SIG-M5 treated with dmso at 0.1 percent for 504 hours (cell line): ENCODE measurements at regions not wholly inside any gene's neighbourhood (a gene's known extent, or its start where the extent isn't known, plus 50 kb on each side); places are given as distances from the start of the nearest gene placed in this dataset.
A peak's percentile ranks its signal among the peaks of the same experiment; 100 is the strongest.
"Not testable (repeated sequence)": the region's sequence is repeated elsewhere in the genome, so short reads cannot be mapped to it uniquely, and the experiment has no call there.

Experiments
- DNase-seq: peaks from one replicate; lab custom pipeline; 2025; ENCODE audit not compliant: unreplicated experiment; lab: John Stamatoyannopoulos, UW

DNA sequence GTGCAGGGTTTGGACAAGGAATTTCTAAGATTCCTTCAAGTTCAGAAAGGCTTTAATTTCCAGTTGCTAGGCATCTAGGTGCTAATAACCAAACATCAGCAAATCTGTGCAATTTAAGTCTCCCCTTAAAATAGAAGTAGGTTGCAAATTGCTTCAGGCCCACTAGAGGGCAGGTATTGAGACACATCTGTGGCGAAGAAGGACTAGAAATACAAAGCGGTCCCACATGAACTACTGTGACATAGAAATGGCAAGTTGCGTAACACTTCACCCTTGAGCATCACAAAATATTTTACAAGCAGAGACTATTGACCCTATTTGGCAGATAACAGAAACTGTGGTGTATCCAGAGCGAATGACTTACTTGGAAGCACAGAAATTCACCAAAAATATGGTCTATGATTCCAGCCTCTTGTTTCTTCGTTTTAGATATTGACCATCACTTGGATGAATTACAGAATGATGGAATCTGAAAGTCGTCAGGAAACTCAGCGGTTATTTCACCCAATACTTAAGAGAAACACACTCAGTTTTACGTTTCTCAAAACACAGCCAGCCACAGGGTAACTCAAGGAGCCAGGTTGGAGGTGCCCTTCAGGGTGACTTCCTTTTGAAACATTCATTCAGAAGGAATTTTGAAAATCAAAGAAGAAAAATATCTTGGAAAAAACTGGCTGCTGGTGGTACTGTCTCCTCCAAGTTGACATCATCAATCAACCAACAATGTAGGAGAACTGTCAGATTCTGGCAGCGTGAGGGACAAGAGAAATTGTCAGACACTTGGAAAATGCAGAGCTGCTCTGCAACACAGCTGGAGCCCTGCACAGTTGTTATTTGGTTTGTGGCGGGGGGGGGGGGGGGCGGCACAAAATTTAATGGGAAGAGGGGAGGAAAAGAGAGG is 256.3 kb upstream of the MINDY3 start:
- peak; percentile 42 for DNase-seq

DNA sequence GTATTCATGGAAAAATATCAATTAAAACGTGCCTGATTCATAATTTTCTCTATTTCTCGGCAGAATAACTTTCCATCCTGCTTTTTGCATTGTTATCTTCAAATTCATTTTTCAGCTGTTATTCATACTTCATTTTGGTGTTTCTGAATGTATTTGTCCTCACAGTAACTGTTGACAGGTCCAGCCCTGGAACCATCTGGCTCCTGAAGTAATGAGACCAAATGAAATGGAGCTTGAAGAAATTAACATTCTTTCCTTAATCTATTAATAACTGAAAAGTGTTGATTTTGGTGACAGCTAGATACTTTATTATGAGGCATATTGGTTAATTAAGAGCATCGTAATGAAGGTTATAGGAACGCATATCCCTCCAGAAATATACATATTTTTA is 257.0 kb upstream of the MINDY3 start:
- DNase-seq: no peak

DNA sequence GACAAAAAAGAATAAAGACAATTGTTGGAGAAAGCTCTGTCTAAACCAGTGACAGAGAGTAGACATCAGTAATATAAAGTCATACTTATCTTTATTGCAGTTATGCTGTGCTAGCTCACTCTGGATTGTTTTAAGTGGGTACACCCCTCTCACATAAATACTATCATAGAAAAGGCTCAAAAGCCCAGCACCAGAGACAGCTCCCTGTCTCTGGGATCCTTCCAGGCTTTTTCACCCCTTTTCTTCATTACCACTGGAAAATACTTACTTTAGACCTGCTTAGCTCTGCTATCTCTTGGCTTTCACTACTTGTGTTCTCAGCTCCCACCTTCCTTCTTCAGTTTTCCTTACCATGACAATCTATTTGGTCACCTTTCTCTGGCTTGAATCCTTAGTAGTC is 259.1 kb upstream of the MINDY3 start:
- DNase-seq: no peak

DNA sequence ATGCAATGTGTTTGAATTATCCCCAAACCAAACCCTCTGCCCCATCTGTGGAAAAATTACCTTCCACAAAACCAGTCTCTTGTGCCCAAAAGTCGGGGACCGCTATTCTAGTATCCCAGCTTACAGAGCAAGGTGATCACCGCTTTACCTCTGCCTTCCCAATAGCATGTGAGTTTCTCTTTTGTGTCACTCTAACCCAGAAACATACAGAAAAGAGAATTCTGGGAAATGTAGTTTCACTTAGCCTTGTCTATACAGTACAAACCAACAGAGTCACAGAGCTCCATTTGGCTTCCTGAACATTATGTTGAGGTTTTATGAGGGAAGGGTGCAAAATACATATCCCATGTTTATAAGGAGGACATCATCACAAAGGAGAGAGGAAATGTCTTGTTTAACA is 260.3 kb upstream of the MINDY3 start:
- no peak for DNase-seq

DNA sequence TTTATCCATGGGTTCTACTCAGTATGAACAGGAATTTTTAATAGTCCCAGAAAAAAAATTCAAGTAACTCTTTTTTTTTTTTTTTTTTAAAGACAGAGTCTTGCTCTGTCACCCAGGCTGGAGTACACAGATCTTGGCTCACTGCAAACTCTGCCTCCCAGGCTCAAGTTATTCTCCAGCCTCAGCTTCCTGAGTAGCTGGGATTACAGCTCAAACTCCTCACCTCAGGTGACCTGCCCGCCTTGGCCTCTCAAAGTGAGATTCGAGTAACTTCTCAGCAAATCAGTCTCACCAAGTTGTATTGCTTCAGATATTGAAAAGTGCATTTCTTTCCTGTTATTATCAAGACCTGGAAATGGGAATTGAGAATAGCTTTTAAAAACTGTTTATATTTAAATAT is 281.2 kb upstream of the MINDY3 start:
- DNase-seq: no peak

DNA sequence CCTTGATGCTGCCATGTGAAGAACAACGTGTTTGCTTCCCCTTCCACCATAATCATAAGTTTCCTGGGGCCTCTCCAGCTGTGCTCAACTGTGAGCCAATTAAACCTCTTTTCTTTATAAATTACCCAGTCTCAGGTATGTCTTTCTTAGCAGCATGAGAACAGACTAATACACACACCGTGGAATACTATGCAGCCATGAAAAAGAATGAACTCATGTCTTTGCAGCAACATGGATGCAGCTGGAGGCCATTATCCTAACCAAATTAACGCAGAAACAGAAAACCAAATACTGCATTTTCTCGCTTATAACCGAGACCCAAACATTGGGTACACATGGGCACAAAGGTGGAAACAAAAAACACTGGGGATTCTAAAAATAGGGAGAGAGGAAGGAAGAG is 286.7 kb upstream of the MINDY3 start:
- DNase-seq: no peak

DNA sequence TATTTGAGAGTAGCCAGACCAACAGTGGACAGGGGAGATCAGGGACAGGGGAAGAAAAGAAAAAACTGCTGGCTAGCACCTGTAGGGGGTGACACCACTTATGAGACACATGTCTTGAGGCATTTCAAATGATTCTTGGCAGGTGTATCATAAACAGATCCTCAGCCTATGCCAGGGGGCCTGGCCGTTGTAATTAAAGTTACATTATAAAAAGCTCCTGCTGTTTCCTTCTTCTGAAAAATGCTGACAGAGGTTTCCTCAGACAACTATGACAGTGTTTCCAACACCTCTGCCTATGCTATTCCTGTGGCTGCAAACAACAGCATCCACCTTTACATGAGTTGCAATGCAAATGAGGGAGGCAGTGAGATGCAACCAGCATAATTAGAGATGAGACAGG is 281.0 kb upstream of the PTER start:
- no peak for DNase-seq

DNA sequence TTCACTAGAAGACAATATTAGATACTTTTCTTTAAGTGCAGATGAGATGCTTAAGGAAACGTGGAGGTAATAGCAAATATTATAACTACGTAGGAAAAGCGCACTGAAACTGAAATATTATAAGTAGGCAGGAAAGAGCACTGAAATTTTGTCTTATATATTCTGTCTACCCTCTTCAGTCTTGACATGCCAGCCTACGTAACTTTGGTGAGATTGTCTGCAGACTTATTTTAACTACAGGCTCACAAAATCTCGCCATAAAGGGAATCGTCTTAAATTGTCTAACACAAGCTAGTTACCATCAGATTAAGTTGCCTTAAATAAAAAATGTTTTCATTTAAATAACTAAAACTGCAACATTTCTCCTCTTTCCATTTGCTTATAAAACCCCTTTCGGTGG is 280.1 kb upstream of the PTER start:
- no peak for DNase-seq

DNA sequence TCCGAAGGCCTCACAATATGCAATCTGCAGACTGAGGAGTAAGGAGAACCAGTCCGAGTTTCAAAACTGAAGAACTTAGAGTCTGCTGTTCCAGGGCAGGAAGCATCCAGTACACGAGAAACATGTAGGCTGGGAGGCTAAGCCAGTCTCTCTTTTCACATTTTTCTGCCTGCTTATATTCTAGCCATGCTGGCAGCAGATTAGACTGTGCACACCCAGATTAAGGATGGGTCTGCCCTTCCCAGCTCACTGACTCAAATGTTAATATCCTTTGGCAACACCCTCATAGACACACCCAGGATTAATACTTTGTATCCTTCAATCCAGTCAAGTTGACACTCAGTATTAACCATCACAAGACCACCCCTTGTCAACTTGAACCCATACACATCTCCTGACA is 271.7 kb upstream of the PTER start:
- not testable (repeated sequence) for DNase-seq

DNA sequence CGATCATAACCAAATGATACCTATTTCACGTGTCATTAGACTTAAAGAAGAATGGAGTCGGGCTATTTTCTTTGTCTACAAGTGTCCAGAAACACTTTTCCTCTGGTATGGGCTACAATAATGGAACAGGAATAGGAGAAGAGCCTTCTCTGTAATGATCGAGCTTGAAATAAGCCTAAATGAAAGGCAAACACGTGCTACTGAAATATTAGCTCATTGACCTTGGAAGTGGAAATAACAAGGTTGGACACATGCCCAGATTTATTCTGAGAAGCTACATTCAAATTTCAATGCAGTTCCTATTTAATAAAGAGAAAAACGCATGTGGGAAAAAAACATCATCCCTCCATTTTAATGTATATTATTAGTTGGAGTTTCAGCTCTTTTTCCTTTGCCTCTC is 254.7 kb upstream of the PTER start:
- DNase-seq: no peak

DNA sequence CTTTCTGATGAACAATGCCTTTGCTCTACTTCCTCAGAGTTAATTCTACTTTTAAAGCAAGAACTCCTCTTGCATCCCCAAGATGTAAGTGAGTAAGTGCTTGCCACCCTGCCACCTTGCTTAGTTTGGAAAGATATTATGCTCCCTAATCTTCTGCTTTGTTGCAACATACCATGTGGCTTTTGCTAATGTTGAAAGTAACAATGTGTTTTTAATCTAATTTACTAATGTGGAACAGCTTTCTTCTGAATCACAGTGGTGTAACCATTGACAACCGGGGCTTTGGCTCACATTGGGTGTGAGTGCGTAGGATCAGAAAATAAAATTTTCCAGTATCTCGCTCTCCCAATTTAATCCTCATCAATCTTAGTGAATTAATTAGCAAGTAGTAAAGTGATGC is 254.1 kb upstream of the PTER start:
- no peak for DNase-seq

DNA sequence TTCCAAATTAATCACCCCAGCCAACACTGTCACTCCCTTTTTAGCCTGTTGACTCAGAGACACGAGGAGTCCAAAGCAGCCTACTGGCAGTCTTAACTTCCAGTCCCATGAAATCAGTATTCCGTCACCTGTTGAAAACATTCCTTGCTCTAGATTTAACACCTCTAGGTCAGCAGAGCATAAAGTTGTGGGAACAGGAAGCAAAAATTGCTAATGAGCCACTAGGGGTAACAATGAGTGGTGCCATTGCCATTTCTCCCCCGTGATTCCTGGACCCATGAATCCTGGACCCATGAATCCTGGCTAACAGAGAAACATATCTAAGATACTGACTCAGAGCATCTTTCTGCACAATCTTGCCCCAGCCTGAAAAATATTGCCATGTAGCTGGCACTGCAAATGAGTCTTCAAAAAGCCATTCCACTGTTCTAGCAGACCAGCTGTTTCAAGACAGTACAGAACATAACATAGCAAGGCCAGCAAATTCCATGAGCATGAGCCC is 252.7 kb upstream of the PTER start:
- no peak for DNase-seq

DNA sequence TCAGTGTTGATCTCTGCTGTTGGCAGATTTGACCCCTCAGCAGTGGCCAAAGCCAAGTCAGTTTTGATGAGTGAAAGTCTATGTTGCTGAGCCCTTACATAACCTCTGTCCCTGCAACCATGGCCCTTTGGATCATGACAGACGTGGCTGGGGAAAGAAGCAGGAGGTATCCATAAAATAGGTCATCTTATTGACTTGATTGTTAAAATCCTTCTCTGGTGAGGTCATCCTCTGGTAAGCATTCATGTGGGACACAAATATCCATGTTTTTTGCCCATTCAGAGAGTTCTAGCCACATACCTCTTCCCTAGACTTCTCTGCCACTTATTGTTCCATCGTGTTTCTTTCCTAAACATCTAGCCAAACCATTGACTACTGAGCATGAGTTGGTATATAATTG is 251.9 kb upstream of the PTER start:
- no peak for DNase-seq

DNA sequence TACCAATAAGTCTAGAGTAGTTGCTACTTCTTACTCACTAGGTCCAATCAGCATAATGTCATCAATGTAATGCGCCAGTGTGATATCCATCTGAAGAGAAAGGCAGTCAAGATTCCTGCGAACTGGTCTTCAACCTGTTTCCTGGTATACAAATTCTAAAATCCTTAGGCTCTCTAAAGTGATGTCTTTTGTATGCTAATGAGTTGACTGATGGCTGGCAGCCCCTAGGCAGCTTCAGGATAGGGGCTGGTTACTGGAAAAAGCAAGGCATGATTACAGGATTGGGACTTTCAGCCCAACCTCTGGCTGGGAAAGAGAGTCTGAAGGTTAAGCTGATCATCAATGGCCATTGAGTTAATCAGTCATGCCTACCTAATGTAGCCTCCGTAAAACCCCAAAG is 250.2 kb upstream of the PTER start:
- DNase-seq: no peak

DNA sequence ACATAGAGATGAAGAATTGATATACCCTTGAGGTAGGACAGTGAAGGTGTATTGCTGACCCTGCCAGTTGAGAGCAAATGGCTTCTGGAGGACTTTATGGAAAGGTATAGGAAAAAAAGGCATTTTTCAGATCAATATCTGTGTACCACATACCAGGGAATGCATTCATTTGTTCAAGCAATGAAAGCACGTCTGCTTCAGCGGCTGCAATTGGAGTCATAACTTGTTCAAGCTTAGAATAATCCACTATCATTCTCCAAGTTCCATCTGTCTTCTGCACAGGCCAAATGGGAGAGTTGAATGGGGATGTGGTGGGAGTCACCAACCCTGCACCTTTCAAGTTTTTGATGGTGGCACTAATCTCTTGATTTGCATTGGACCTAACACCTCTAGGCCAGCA is 249.6 kb upstream of the PTER start:
- no peak for DNase-seq

DNA sequence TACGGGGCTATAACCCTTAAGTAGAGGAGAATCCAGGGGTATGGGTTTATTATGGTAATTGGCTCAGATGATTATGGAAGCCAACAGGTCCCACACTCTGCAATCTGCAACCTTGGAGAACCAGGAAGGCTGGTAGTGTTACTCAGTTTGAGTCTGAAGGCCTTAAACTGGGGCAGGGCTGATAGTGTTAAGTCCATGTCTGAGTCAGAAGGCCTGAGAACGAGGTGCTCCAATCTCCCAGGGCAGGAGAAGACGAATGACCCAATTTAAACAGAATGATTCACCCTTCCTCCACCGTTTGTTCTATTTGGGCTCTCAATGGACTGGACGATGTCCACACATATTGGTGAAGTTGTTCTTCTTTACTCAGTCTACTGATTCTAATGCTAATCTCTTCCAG is 244.5 kb upstream of the PTER start:
- no peak for DNase-seq

DNA sequence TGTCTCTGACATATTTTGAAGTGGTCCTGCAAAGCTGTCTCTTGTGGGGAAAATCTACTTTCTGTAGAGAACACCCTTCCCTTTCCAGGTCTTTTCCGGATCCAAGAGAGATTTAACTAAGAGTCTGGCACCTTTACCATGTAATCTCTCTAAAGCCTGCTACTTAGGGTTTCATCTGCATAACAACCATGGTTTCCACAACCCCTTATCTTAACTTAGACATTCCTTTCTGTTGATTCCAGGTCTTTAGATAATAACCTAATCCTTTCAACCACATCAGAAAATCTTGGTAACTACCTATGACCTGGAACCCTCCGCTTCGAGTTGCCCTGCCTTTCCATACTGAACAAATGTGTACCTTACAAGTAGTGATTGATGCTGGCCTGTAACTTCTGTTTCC is 243.6 kb upstream of the PTER start:
- DNase-seq: no peak

DNA sequence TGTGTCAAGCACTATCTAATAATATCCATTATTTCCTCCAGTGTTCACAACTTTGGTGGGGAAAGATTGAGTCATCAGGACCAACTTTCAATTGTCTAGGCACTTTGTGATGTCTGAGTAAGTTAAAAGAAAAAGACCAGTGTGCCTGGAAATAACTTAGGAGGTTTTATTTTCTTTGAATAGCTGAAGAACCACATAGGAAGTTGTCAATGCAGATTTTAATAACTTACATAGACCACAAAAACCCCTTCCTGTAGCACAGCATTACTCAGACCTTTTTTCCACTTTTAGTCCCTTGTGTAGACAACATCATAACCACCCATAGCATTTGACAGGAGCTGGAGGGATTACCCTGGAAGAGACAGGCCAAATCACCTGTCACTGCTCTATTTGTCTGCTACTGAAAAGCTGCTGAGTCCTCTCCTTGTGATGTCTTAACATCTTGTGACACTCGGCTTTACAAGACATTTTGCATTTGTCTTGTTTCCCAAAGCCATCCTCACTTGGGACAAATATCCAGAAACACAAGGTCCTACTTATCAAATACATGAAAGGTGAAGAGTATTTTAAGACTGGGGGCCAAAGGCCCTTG is 241.5 kb upstream of the PTER start:
- no peak for DNase-seq

DNA sequence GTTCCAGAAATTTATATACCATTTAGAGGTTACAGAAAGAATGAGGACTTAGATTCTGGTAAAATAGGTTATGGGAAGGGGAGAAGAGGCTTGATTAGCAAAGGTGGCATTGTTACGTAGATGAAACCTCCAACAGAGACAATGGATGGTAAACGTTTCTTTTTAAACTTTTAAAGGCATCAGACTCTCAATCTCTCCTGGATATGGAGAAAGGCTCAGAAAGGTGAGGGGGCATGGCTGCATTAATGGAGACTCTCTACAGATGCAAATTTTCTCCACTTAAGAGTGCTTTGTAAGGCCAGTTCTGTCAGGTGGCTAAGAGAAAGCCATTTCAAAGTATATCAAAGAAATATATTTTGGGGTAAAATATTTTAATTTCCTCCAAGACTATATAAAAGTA is 240.9 kb upstream of the PTER start:
- DNase-seq: no peak

DNA sequence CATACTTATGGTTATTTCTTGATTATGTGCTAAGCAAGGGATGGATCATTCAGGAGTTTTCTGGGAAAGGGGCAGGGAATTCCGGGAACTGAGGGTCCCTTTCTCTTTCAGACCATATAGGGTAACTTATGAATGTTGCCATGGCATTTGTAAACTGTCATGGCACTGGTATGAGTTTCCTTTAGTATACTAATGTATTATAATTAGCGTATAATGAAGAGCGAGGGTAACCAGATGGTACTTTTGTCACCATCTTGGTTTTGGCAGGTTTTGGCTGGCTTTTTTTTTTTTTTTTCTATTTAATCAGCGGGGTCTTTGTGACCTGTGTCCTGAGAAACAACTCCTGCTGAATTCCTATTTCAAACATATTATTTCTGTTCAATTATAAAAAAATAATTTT is 237.6 kb upstream of the PTER start:
- no peak for DNase-seq

DNA sequence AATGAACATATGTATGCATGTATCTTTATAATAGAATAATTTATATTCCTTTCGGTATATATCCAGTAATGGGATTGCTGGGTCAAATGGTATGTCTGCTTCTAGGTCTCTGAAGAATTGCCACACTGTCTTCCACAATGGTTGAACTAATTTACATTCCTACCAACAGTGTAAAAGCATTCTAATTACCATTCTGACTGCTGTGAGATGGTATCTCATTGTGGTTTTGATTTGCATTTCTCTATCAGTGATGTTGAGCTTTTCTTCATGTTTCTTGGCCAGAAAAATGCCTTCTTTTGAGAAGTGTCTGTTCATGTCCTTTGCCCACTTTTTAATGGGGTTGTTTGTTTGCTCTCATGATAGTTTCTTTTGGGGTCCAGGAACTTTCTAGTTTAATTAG is 213.2 kb upstream of the PTER start:
- DNase-seq: not testable (repeated sequence)

DNA sequence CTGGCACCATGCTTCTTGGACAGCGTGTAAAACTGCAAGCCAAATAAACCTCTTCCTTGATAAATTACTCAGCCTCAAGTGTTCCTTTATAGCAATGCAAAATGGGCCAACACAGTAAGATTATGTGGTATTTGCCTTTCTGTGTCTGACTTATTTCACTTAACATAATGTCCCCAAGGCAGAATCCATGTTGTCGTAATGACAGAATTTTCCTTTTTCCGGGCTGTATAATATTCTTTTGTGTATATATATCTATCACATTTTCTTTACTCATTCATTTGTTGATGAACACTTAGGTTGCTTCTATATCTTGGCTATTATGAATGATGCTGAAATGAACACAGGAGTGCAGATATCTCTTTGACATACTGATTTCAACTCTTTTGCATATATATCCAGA is 209.1 kb upstream of the PTER start:
- no peak for DNase-seq

DNA sequence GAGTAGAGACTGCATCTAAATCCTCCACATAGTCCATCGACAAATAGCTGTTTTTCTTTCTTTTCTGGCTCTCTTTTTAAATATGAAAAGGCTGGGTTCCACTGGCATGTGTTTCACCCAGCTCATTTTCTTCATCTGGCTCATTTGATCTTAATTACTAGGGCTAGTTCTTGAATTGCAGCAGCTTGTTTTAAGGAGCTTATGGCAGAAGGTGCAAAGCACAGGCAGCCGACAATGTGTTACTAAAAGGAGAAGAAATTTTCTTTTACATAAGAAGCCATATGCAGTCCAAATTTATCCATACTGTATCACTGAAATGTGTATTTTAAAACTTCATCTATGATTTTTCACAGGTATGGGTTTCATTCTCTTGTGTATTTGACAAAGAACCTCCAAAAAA is 205.6 kb upstream of the PTER start:
- no peak for DNase-seq
